HFFc6 (cell line): ENCODE measurements at regions not wholly inside any gene's neighbourhood (a gene's known extent, or its start where the extent isn't known, plus 50 kb on each side); places are given as distances from the start of the nearest gene placed in this dataset.

Source experiments
- DNase-seq: peaks from one replicate; pipeline ENCODE4 v3.0.0-alpha.2; 2018
- H3K27ac Mint-ChIP-seq: 2 replicates; pipeline ENCODE4 v1.8.0; 2020; ENCODE audit warnings: mild to moderate bottlenecking, mixed read lengths
- H3K27me3 Mint-ChIP-seq: 2 replicates; pipeline ENCODE4 v1.8.0; 2021; ENCODE audit warnings: mild to moderate bottlenecking, moderate library complexity, mixed read lengths; ENCODE audit not compliant: insufficient read depth
- H3K36me3 Mint-ChIP-seq: 2 replicates; pipeline ENCODE4 v1.8.0; 2021; ENCODE audit warnings: low read depth, mixed read lengths
- H3K4me1 Mint-ChIP-seq: 2 replicates; pipeline ENCODE4 v1.8.0; 2020; ENCODE audit warnings: low read depth, mixed read lengths
- H3K4me3 Mint-ChIP-seq: 2 replicates; pipeline ENCODE4 v1.8.0; 2020; ENCODE audit warnings: mild to moderate bottlenecking, moderate library complexity, mixed read lengths
- H3K9me3 Mint-ChIP-seq: 2 replicates; pipeline ENCODE4 v1.8.0; 2020; ENCODE audit warnings: mild to moderate bottlenecking, mixed read lengths
- CTCF ChIP-seq: fragments of 200-600 bp; sonication (generic); IDR thresholded peaks from 2 replicates; pipeline ENCODE4 v1.5.0; 2021; ENCODE audit warnings: antibody characterized with exemption, mild to moderate bottlenecking

GRCh38 chr5:56366986-56367385 is 133.9 kb upstream of the ANKRD55 start:
- H3K4me3 Mint-ChIP-seq = no peak overlapping the region
- H3K9me3 Mint-ChIP-seq = no peaks in the 10 kb centered on the region
- no peak for DNase-seq
- H3K27me3 Mint-ChIP-seq = peaks cover 15% of the 10 kb centered on the region
- TF ChIP-seq CTCF = no peak
- no peak overlapping the region for H3K27ac Mint-ChIP-seq
- no peaks in the 10 kb centered on the region for H3K36me3 Mint-ChIP-seq
- no peaks in the 10 kb centered on the region for H3K4me1 Mint-ChIP-seq

GRCh38 chr5:56361398-56361797 is 128.3 kb upstream of the ANKRD55 start:
- H3K9me3 Mint-ChIP-seq = no peaks in the 10 kb centered on the region
- DNase-seq = no peak
- peaks cover 36% of the 10 kb centered on the region for H3K27me3 Mint-ChIP-seq
- no peak overlapping the region for H3K27ac Mint-ChIP-seq
- H3K4me1 Mint-ChIP-seq = peaks cover 9% of the 10 kb centered on the region
- no peaks in the 10 kb centered on the region for H3K36me3 Mint-ChIP-seq
- TF ChIP-seq CTCF = no peak
- no peak overlapping the region for H3K4me3 Mint-ChIP-seq

- Mint-ChIP-seq H3K9me3 (no peaks in the 10 kb centered on the region), H3K4me3 (no peak overlapping the region), H3K4me1 (peaks cover 14% of the 10 kb centered on the region), H3K36me3 (no peaks in the 10 kb centered on the region), H3K27me3 (peaks cover 39% of the 10 kb centered on the region), H3K27ac (no peak overlapping the region)
- DNase-seq = no peak
- no peak for TF ChIP-seq CTCF
Measured at GRCh38 chr5:56360816-56361215, 127.7 kb upstream of the ANKRD55 start.

GRCh38 chr5:56359809-56360685 is 126.9 kb upstream of the ANKRD55 start:
- Mint-ChIP-seq H3K27me3 (peaks cover 39% of the 10 kb centered on the region), H3K4me3 (no peak overlapping the region), H3K4me1 (peaks cover 17% of the 10 kb centered on the region), H3K27ac (no peak overlapping the region), H3K9me3 (no peaks in the 10 kb centered on the region), H3K36me3 (no peaks in the 10 kb centered on the region)
- DNase-seq = no peak
- TF ChIP-seq CTCF = no peak

GRCh38 chr5:56358703-56359681 is 125.9 kb upstream of the ANKRD55 start:
- TF ChIP-seq CTCF = no peak
- H3K9me3 Mint-ChIP-seq = no peaks in the 10 kb centered on the region
- H3K4me3 Mint-ChIP-seq = no peak overlapping the region
- H3K4me1 Mint-ChIP-seq = peaks cover 17% of the 10 kb centered on the region
- H3K27ac Mint-ChIP-seq = no peak overlapping the region
- no peak for DNase-seq
- H3K36me3 Mint-ChIP-seq = no peaks in the 10 kb centered on the region
- peaks cover 44% of the 10 kb centered on the region for H3K27me3 Mint-ChIP-seq
